PFSK-1 (cell line): ENCODE measurements at regions not wholly inside any gene's neighbourhood (a gene's known extent, or its start where the extent isn't known, plus 50 kb on each side); places are given as distances from the start of the nearest gene placed in this dataset.

ENCODE experiments used
- TAF1 ChIP-seq: IDR thresholded peaks from 2 replicates; pipeline ENCODE4 v1.6.1; 2012; ENCODE audit warnings: low read length, control low read depth, borderline replicate concordance; ENCODE audit not compliant: insufficient read depth
- TF ChIP-seq, protein P1 (sequence below), 2 experiments: IDR thresholded peaks; 2 replicates each; pipeline versions ENCODE4 v1.6.1 to v1.8.0; 2011 to 2012; ENCODE audit warnings: low read depth in 2 of 2, low read length in 2 of 2, control low read depth in 1 of 2, inconsistent platforms in 1 of 2, mild to moderate bottlenecking in 1 of 2, moderate library complexity in 1 of 2; ENCODE audit not compliant: insufficient read depth in 1 of 2

- TF ChIP-seq, protein P1, sequence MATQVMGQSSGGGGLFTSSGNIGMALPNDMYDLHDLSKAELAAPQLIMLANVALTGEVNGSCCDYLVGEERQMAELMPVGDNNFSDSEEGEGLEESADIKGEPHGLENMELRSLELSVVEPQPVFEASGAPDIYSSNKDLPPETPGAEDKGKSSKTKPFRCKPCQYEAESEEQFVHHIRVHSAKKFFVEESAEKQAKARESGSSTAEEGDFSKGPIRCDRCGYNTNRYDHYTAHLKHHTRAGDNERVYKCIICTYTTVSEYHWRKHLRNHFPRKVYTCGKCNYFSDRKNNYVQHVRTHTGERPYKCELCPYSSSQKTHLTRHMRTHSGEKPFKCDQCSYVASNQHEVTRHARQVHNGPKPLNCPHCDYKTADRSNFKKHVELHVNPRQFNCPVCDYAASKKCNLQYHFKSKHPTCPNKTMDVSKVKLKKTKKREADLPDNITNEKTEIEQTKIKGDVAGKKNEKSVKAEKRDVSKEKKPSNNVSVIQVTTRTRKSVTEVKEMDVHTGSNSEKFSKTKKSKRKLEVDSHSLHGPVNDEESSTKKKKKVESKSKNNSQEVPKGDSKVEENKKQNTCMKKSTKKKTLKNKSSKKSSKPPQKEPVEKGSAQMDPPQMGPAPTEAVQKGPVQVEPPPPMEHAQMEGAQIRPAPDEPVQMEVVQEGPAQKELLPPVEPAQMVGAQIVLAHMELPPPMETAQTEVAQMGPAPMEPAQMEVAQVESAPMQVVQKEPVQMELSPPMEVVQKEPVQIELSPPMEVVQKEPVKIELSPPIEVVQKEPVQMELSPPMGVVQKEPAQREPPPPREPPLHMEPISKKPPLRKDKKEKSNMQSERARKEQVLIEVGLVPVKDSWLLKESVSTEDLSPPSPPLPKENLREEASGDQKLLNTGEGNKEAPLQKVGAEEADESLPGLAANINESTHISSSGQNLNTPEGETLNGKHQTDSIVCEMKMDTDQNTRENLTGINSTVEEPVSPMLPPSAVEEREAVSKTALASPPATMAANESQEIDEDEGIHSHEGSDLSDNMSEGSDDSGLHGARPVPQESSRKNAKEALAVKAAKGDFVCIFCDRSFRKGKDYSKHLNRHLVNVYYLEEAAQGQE (IDR thresholded peaks at IDR 0.05; ENCODE audit: insufficient read depth in 1 of 2, low read depth in 2 of 2, low read length in 2 of 2) = no peak
- no peak for TF ChIP-seq TAF1
These were observed 205.9 kb upstream of the ARL4C start for GRCh38 chr2:234702731-234703225.
